DMS79 treated with DMSO at 0.1 percent for 48 hours (cell line): ENCODE measurements at regions not wholly inside any gene's neighbourhood (a gene's known extent, or its start where the extent isn't known, plus 50 kb on each side); places are given as distances from the start of the nearest gene placed in this dataset.
A peak's percentile ranks its signal among the peaks of the same experiment; 100 is the strongest.
"Not testable (repeated sequence)": the region's sequence is repeated elsewhere in the genome, so short reads cannot be mapped to it uniquely, and the experiment has no call there.

ENCODE experiments used
- DNase-seq: peaks from one replicate; lab custom pipeline; 2025; lab: John Stamatoyannopoulos, UW

- no peak for DNase-seq
Measured at GRCh38 chr3:55296030-55296429, 191.1 kb downstream of the WNT5A start.

GRCh38 chr3:55294557-55294956 is 192.5 kb downstream of the WNT5A start:
- no peak for DNase-seq

GRCh38 chr3:55292360-55292759 is 194.7 kb downstream of the WNT5A start:
- peak; percentile 40 for DNase-seq

- no peak for DNase-seq
Measured at GRCh38 chr3:55288657-55289056, 198.4 kb downstream of the WNT5A start.

- DNase-seq: no peak
Measured at GRCh38 chr3:55286693-55287092, 200.4 kb downstream of the WNT5A start.

- DNase-seq: no peak
Measured at GRCh38 chr3:55285156-55285555, 201.9 kb downstream of the WNT5A start.

GRCh38 chr3:55283441-55283925 is 203.6 kb downstream of the WNT5A start:
- DNase-seq: no peak

- no peak for DNase-seq
Measured at GRCh38 chr3:55282994-55283393, 204.1 kb downstream of the WNT5A start.

GRCh38 chr3:55272031-55272645 is 215.0 kb downstream of the WNT5A start:
- DNase-seq: no peak

- DNase-seq: no peak
Measured at GRCh38 chr3:55271549-55271948, 215.6 kb downstream of the WNT5A start.

GRCh38 chr3:55270976-55271375 is 216.1 kb downstream of the WNT5A start:
- no peak for DNase-seq

GRCh38 chr3:55269636-55270035 is 217.5 kb downstream of the WNT5A start:
- no peak for DNase-seq

GRCh38 chr3:55269096-55269495 is 218.0 kb downstream of the WNT5A start:
- DNase-seq: no peak

- DNase-seq: no peak
Measured at GRCh38 chr3:55267206-55267930, 219.7 kb downstream of the WNT5A start.

- DNase-seq: no peak
Measured at GRCh38 chr3:55264919-55265318, 222.2 kb downstream of the WNT5A start.

- no peak for DNase-seq
Measured at GRCh38 chr3:55252921-55253320, 234.2 kb downstream of the WNT5A start.

GRCh38 chr3:55249156-55249555 is 237.9 kb downstream of the WNT5A start:
- not testable (repeated sequence) for DNase-seq

- DNase-seq: no peak
Measured at GRCh38 chr3:55247666-55248065, 239.4 kb downstream of the WNT5A start.

- no peak for DNase-seq
Measured at GRCh38 chr3:55246033-55246432, 241.1 kb downstream of the WNT5A start.

- peak; percentile 14 for DNase-seq
Measured at GRCh38 chr3:55245351-55245750, 241.8 kb downstream of the WNT5A start.

GRCh38 chr3:55244247-55244646 is 242.9 kb downstream of the WNT5A start:
- peak; percentile 81 for DNase-seq

- no peak for DNase-seq
Measured at GRCh38 chr3:55243678-55244077, 243.4 kb downstream of the WNT5A start.

GRCh38 chr3:55242921-55243320 is 244.2 kb downstream of the WNT5A start:
- DNase-seq: no peak

GRCh38 chr3:55241098-55241497 is 246.0 kb downstream of the WNT5A start:
- no peak for DNase-seq
